ENCODE measurements at regions not wholly inside any gene's neighbourhood (a gene's known extent, or its start where the extent isn't known, plus 50 kb on each side); places are given as distances from the start of the nearest gene placed in this dataset.

GRCh38 chr5:14983666-14984441 is 112.3 kb upstream of the ANKH start:
- no peak for DNase-seq (ENCODE audit: low spot score)

- no peak for DNase-seq (ENCODE audit: low spot score)
These were observed 109.1 kb upstream of the ANKH start for GRCh38 chr5:14980698-14981097.

- no peak for DNase-seq (ENCODE audit: low spot score)
These were observed 105.6 kb upstream of the ANKH start for GRCh38 chr5:14977058-14977685.

- DNase-seq (ENCODE audit: low spot score): no peak
These were observed 104.9 kb upstream of the ANKH start for GRCh38 chr5:14976486-14976885.

GRCh38 chr5:14971873-14972272 is 100.3 kb upstream of the ANKH start:
- DNase-seq (ENCODE audit: low spot score): no peak

- DNase-seq (ENCODE audit: low spot score): no peak
These were observed 97.2 kb upstream of the ANKH start for GRCh38 chr5:14968796-14969195.

- DNase-seq (ENCODE audit: low spot score): no peak
These were observed 95.6 kb upstream of the ANKH start for GRCh38 chr5:14967166-14967565.

GRCh38 chr5:14965815-14966214 is 94.2 kb upstream of the ANKH start:
- DNase-seq (ENCODE audit: low spot score): no peak

- DNase-seq (ENCODE audit: low spot score): no peak
These were observed 91.0 kb upstream of the ANKH start for GRCh38 chr5:14962604-14963003.

GRCh38 chr5:14960120-14960462 is 88.5 kb upstream of the ANKH start:
- DNase-seq (ENCODE audit: low spot score): no peak

GRCh38 chr5:14959399-14960119 is 88.0 kb upstream of the ANKH start:
- DNase-seq (ENCODE audit: low spot score): no peak

- DNase-seq (ENCODE audit: low spot score): no peak
These were observed 86.6 kb upstream of the ANKH start for GRCh38 chr5:14958188-14958587.

- DNase-seq (ENCODE audit: low spot score): no peak
These were observed 85.0 kb upstream of the ANKH start for GRCh38 chr5:14956423-14957046.

- DNase-seq (ENCODE audit: low spot score): no peak
These were observed 83.2 kb upstream of the ANKH start for GRCh38 chr5:14954616-14955343.

- DNase-seq (ENCODE audit: low spot score): no peak
These were observed 82.6 kb upstream of the ANKH start for GRCh38 chr5:14954216-14954615.

- DNase-seq (ENCODE audit: low spot score): no peak
These were observed 81.6 kb upstream of the ANKH start for GRCh38 chr5:14953075-14953607.

- DNase-seq (ENCODE audit: low spot score): no peak
These were observed 76.8 kb upstream of the ANKH start for GRCh38 chr5:14948383-14948782.

GRCh38 chr5:14946815-14947620 is 75.4 kb upstream of the ANKH start:
- DNase-seq (ENCODE audit: low spot score): no peak

GRCh38 chr5:14945450-14945849 is 73.9 kb upstream of the ANKH start:
- DNase-seq (ENCODE audit: low spot score): no peak

- no peak for DNase-seq (ENCODE audit: low spot score)
These were observed 73.4 kb upstream of the ANKH start for GRCh38 chr5:14944996-14945395.

GRCh38 chr5:14944350-14944739 is 72.8 kb upstream of the ANKH start:
- DNase-seq (ENCODE audit: low spot score): no peak

Measured in AG08396 (cell line).